T-helper 2 cell (primary cell): ENCODE measurements at regions not wholly inside any gene's neighbourhood (a gene's known extent, or its start where the extent isn't known, plus 50 kb on each side); places are given as distances from the start of the nearest gene placed in this dataset.
A peak's percentile ranks its signal among the peaks of the same experiment; 100 is the strongest.

Source experiments
- DNase-seq, 5 experiments: peaks; one replicate each; pipeline versions ENCODE4 v3.0.0 to v3.0.0-alpha.2; 2012 to 2022

- peak in 1 of 5 experiments; percentile 6 for DNase-seq
These were observed 390.6 kb downstream of the HAPSTR1 start for GRCh38 chr16:9481747-9482730.

GRCh38 chr16:9484426-9484825 lies 393.0 kb downstream of the HAPSTR1 start:
- DNase-seq = no peak

- no peak for DNase-seq
These were observed 393.4 kb downstream of the HAPSTR1 start for GRCh38 chr16:9484881-9485280.

- no peak for DNase-seq
These were observed 398.5 kb downstream of the HAPSTR1 start for GRCh38 chr16:9489835-9490467.

GRCh38 chr16:9495824-9496223 lies 404.4 kb downstream of the HAPSTR1 start:
- no peak for DNase-seq

- no peak for DNase-seq
These were observed 406.3 kb downstream of the HAPSTR1 start for GRCh38 chr16:9497750-9498149.

GRCh38 chr16:9499941-9500593 lies 408.6 kb downstream of the HAPSTR1 start:
- DNase-seq = no peak

GRCh38 chr16:9500872-9501271 lies 409.4 kb downstream of the HAPSTR1 start:
- DNase-seq = no peak

- DNase-seq = no peak
These were observed 412.0 kb downstream of the HAPSTR1 start for GRCh38 chr16:9503251-9503984.

- DNase-seq = no peak
These were observed 417.0 kb downstream of the HAPSTR1 start for GRCh38 chr16:9508328-9508936.

GRCh38 chr16:9509663-9510062 lies 418.2 kb downstream of the HAPSTR1 start:
- DNase-seq = no peak

GRCh38 chr16:9511389-9511788 lies 419.9 kb downstream of the HAPSTR1 start:
- no peak for DNase-seq

GRCh38 chr16:9516444-9516843 lies 425.0 kb downstream of the HAPSTR1 start:
- no peak for DNase-seq

- DNase-seq = no peak
These were observed 426.6 kb downstream of the HAPSTR1 start for GRCh38 chr16:9518051-9518450.

- DNase-seq = no peak
These were observed 427.1 kb downstream of the HAPSTR1 start for GRCh38 chr16:9518581-9518980.

GRCh38 chr16:9521749-9522370 lies 430.4 kb downstream of the HAPSTR1 start:
- no peak for DNase-seq

GRCh38 chr16:9522614-9523013 lies 431.2 kb downstream of the HAPSTR1 start:
- DNase-seq = no peak

- no peak for DNase-seq
These were observed 432.6 kb downstream of the HAPSTR1 start for GRCh38 chr16:9523994-9524393.

- peak in 1 of 5 experiments; percentile 5 for DNase-seq
These were observed 433.6 kb downstream of the HAPSTR1 start for GRCh38 chr16:9525037-9525436.

- DNase-seq = no peak
These were observed 435.3 kb downstream of the HAPSTR1 start for GRCh38 chr16:9526791-9527190.

- no peak for DNase-seq
These were observed 436.5 kb downstream of the HAPSTR1 start for GRCh38 chr16:9527976-9528375.
